ENCODE measurements at regions not wholly inside any gene's neighbourhood (a gene's known extent, or its start where the extent isn't known, plus 50 kb on each side); places are given as distances from the start of the nearest gene placed in this dataset.

GRCh38 chr16:26330654-26331053, 638.9 kb downstream of the HS3ST4 start:
- TF ChIP-seq CTCF (conservative IDR thresholded peaks at IDR 0.05; ENCODE audit: low read depth, low read length) (no peak), EZH2 (IDR thresholded peaks at IDR 0.05; ENCODE audit: borderline replicate concordance, low read depth, low read length, poor library complexity, severe bottlenecking) (no peak)
